Mesendoderm (in vitro differentiated cells): ENCODE measurements at regions not wholly inside any gene's neighbourhood (a gene's known extent, or its start where the extent isn't known, plus 50 kb on each side); places are given as distances from the start of the nearest gene placed in this dataset.

Source experiments
- DNase-seq: peaks from one replicate; pipeline ENCODE4 v3.0.0; 2013
- H2AK5ac ChIP-seq: 2 replicates; pipeline ENCODE4 v1.6.1; 2013; ENCODE audit warnings: low read length, inconsistent platforms
- H2BK120ac ChIP-seq: 2 replicates; pipeline ENCODE4 v1.6.1; 2013; ENCODE audit warnings: low read depth, mild to moderate bottlenecking, low read length, moderate library complexity, mixed read lengths
- H2BK15ac ChIP-seq: replicated peaks from 2 replicates; pipeline ENCODE4 v1.6.1; 2013; ENCODE audit warnings: low read depth, mild to moderate bottlenecking, moderate library complexity
- H2BK5ac ChIP-seq: 2 replicates; pipeline ENCODE4 v1.6.1; 2013; ENCODE audit warnings: low read length, inconsistent platforms
- H3K18ac ChIP-seq: 2 replicates; pipeline ENCODE4 v1.6.1; 2013; ENCODE audit warnings: mild to moderate bottlenecking, low read length, mixed read lengths
- H3K23ac ChIP-seq: one replicate; pipeline ENCODE4 v1.6.1; 2013; ENCODE audit warnings: low read length
- H3K27ac ChIP-seq: 2 replicates; pipeline ENCODE4 v1.5.1; 2013; ENCODE audit warnings: low read depth, mild to moderate bottlenecking, inconsistent platforms, low read length, moderate library complexity
- H3K27me3 ChIP-seq: 2 replicates; pipeline ENCODE4 v1.6.1; 2013; ENCODE audit warnings: low read length, control low read depth, mild to moderate bottlenecking, inconsistent platforms; ENCODE audit not compliant: insufficient read depth, poor library complexity
- H3K36me3 ChIP-seq: 2 replicates; pipeline ENCODE4 v1.6.1; 2013; ENCODE audit warnings: low read length, inconsistent platforms; ENCODE audit not compliant: control insufficient read depth, insufficient read depth
- H3K4ac ChIP-seq: one replicate; pipeline ENCODE4 v1.6.1; 2013; ENCODE audit warnings: low read depth, mild to moderate bottlenecking, low read length, moderate library complexity
- H3K4me1 ChIP-seq: 2 replicates; pipeline ENCODE4 v1.6.1; 2013; ENCODE audit warnings: low read depth, low read length, inconsistent platforms; ENCODE audit not compliant: control insufficient read depth
- H3K4me2 ChIP-seq: 2 replicates; pipeline ENCODE4 v1.6.1; 2013; ENCODE audit warnings: low read length
- H3K4me3 ChIP-seq: 2 replicates; pipeline ENCODE4 v1.5.1; 2013; ENCODE audit warnings: mild to moderate bottlenecking, low read length
- H3K56ac ChIP-seq: one replicate; pipeline ENCODE4 v1.6.1; 2013; ENCODE audit warnings: low read length
- H3K79me1 ChIP-seq: 2 replicates; pipeline ENCODE4 v1.6.1; 2013; ENCODE audit warnings: low read length, inconsistent platforms
- H3K79me2 ChIP-seq: 2 replicates; pipeline ENCODE4 v1.6.1; 2013; ENCODE audit warnings: mild to moderate bottlenecking, low read length; ENCODE audit not compliant: control insufficient read depth, insufficient read depth
- H3K9ac ChIP-seq: 2 replicates; pipeline ENCODE4 v1.6.1; 2013; ENCODE audit warnings: low read length, inconsistent platforms
- H4K5ac ChIP-seq: one replicate; pipeline ENCODE4 v1.6.1; 2013; ENCODE audit warnings: low read length
- H4K8ac ChIP-seq: one replicate; pipeline ENCODE4 v1.6.1; 2013; ENCODE audit warnings: low read depth, mild to moderate bottlenecking, control low read depth, low read length, moderate library complexity
- WGBS: extraction: QIAGEN DNeasy Blood & Tissue Kit; methylation state at CpG from one replicate; pipeline ENCODE4 v1.1.7; 2013; ENCODE audit warnings: low lambda C conversion rate, missing lambda C conversion rate; ENCODE audit not compliant: insufficient coverage; ENCODE audit errors: extremely low coverage; 5-methylcytosine and 5-hydroxymethylcytosine counted together

DNA sequence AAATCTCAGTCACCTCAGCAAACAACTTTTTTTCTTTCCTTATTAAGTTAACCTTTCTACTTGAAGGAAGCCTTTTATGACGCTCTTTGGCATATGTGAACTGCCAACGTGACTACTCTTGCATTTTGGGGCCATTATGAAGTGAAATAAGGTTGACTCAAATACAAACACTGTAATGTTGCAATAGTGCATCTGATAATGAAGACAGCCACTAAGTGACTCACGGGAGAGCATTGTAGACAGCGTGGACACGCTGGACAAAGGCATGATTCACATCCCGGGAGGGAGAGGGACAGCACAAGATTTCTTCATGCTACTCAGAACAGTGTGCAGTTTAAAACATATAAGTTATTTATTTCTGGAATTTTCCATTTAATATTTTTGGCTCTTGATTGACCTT, 560.8 kb downstream of the ETS1 start:
- no peak for DNase-seq
- Histone ChIP-seq H3K27me3 (no peaks in the 10 kb centered on the region), H4K8ac (no peak overlapping the region), H3K27ac (no peak overlapping the region), H3K18ac (no peak overlapping the region), H3K23ac (no peak overlapping the region), H4K5ac (no peak overlapping the region), H3K79me2 (no peaks in the 10 kb centered on the region), H3K36me3 (no peaks in the 10 kb centered on the region), H2BK5ac (no peak overlapping the region), H3K4me3 (no peak overlapping the region), H3K56ac (no peak overlapping the region), H3K4ac (no peak overlapping the region), H3K9ac (no peak overlapping the region), H3K79me1 (no peaks in the 10 kb centered on the region), H2BK15ac (no peak overlapping the region), H3K4me2 (no peak overlapping the region), H2AK5ac (no peak overlapping the region), H2BK120ac (no peak overlapping the region), H3K4me1 (no peaks in the 10 kb centered on the region)
- WGBS, result no CpG with 5 or more reads among the region's 6 CpGs

DNA sequence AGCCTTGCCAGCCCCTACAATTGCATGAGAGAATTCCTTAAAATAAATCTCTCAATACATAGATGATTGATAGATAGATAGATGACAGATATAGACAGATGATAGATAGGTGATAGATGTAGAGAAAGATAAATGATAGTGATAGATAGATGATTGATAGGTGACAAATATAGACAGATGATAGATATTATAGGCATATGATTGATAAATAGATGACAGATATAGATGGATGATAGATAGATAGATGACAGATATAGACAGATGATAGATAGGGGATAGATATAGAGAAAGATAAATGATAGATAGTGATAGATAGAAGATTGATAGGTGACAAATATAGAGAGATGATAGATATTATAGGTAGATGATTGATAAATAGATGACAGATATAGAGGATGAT, 564.6 kb downstream of the ETS1 start:
- Histone ChIP-seq H3K23ac (no peak overlapping the region), H3K36me3 (no peaks in the 10 kb centered on the region), H3K79me2 (no peaks in the 10 kb centered on the region), H3K56ac (no peak overlapping the region), H3K27ac (no peak overlapping the region), H3K27me3 (no peaks in the 10 kb centered on the region), H3K4me3 (no peak overlapping the region), H4K8ac (no peak overlapping the region), H2AK5ac (no peak overlapping the region), H2BK15ac (no peak overlapping the region), H3K18ac (no peak overlapping the region), H4K5ac (no peak overlapping the region), H3K4ac (no peak overlapping the region), H3K9ac (no peak overlapping the region), H3K4me2 (no peak overlapping the region), H2BK120ac (no peak overlapping the region), H2BK5ac (no peak overlapping the region), H3K4me1 (no peaks in the 10 kb centered on the region), H3K79me1 (no peaks in the 10 kb centered on the region)
- DNase-seq, result no peak

DNA sequence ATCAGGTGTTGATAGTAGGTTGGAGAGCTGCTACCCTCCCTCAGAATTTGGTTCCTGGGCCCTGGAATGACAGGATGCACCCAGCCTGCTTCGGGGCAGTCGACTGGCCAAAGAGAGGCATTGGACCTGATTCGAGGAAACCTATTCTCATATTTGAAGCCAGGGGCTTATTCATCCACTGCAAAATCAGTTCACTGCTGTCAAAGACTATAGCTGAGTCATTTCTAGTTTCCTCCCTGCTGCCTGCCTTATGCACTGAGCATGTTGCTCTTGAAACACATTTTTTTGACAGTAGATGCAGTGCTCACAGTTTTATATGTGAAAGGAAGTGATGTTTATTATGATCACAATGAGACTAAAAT, 565.4 kb downstream of the ETS1 start:
- Histone ChIP-seq H3K18ac (peak overlapping the region; percentile 25), H3K36me3 (no peaks in the 10 kb centered on the region), H2BK5ac (no peak overlapping the region), H3K27me3 (no peaks in the 10 kb centered on the region), H3K56ac (no peak overlapping the region), H4K5ac (no peak overlapping the region), H2BK15ac (no peak overlapping the region), H4K8ac (no peak overlapping the region), H3K79me1 (no peaks in the 10 kb centered on the region), H3K9ac (no peak overlapping the region), H3K79me2 (no peaks in the 10 kb centered on the region), H3K23ac (no peak overlapping the region), H2AK5ac (no peak overlapping the region), H3K4ac (no peak overlapping the region), H3K4me1 (no peaks in the 10 kb centered on the region), H2BK120ac (no peak overlapping the region), H3K27ac (no peak overlapping the region), H3K4me3 (no peak overlapping the region), H3K4me2 (no peak overlapping the region)
- WGBS, result no CpG with 5 or more reads among the region's 3 CpGs
- DNase-seq, result no peak

DNA sequence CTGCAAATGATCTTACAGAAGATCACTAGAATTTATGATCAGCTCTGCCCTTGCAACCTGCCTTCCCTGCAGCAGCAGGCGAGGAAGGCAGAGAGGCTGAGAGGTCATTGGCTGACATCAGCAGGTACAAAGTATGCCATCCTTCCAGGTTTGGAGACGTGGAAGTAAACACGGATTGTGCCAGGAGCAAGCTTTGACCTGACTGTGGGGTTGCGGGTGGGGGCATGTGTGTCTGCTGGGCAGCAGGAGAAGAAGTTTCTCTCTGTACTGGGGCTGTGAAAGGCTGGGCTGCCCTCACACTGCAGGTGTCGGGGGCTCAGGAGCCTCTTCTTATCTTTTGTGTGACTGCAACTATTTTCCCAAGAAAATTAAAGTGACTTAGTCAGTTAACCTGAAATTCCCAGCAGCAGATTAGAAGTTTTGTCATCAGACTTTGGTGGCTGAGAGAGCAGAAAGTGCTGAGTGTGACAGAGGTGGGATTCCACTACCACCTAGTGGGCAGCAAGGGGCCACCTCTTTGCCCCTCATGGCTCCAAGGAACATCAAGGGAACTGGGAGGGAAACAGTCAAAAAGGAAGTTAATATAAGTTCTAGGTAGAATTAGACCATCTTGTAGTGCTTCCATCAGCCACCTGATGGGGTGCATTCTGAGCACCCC, 565.9 kb downstream of the ETS1 start:
- Histone ChIP-seq H3K4ac (no peak overlapping the region), H3K4me2 (no peak overlapping the region), H2BK15ac (no peak overlapping the region), H3K56ac (peak overlapping the region; percentile 84), H2BK120ac (no peak overlapping the region), H3K4me3 (no peak overlapping the region), H3K18ac (peak overlapping the region; percentile 25), H3K36me3 (no peaks in the 10 kb centered on the region), H3K9ac (peak overlapping the region; percentile 17), H3K23ac (no peak overlapping the region), H2BK5ac (peak overlapping the region; percentile 34), H3K4me1 (no peaks in the 10 kb centered on the region), H3K79me2 (no peaks in the 10 kb centered on the region), H3K27ac (no peak overlapping the region), H4K8ac (no peak overlapping the region), H4K5ac (no peak overlapping the region), H2AK5ac (no peak overlapping the region), H3K27me3 (no peaks in the 10 kb centered on the region), H3K79me1 (no peaks in the 10 kb centered on the region)
- DNase-seq, result peak; percentile 85
- WGBS, result no CpG with 5 or more reads among the region's 5 CpGs

DNA sequence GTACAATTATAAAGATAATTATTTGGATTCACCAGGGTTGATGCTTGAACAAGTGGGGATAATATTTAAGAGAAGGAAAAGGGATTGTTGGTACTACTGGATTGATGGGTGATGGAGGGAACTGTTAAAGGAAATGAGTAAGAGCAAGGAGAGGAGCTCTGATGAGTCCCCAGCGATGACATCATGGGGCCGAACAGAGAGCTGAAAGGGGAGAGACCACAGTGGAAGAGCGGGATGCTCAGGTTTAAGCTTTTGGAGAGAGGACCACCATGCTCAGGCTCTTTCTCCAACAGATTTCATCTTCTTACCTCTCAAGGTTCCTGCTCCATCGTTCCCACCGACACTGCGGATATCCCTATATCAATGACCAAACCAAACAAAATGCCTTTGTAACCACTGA, 568.7 kb downstream of the ETS1 start:
- no peak overlapping the region for H3K4ac ChIP-seq
- WGBS, result no CpG with 5 or more reads among the region's 6 CpGs
- no peak overlapping the region for H3K4me3 ChIP-seq
- H2BK15ac ChIP-seq, result no peak overlapping the region
- no peak overlapping the region for H3K56ac ChIP-seq
- H3K4me1 ChIP-seq, result no peaks in the 10 kb centered on the region
- no peak overlapping the region for H3K9ac ChIP-seq
- H3K27me3 ChIP-seq, result no peaks in the 10 kb centered on the region
- H3K18ac ChIP-seq, result no peak overlapping the region
- no peak overlapping the region for H2BK120ac ChIP-seq
- no peak overlapping the region for H3K4me2 ChIP-seq
- no peak overlapping the region for H3K23ac ChIP-seq
- H4K8ac ChIP-seq, result no peak overlapping the region
- H3K79me2 ChIP-seq, result no peaks in the 10 kb centered on the region
- H3K79me1 ChIP-seq, result no peaks in the 10 kb centered on the region
- H3K36me3 ChIP-seq, result no peaks in the 10 kb centered on the region
- no peak overlapping the region for H2AK5ac ChIP-seq
- no peak overlapping the region for H2BK5ac ChIP-seq
- H4K5ac ChIP-seq, result no peak overlapping the region
- H3K27ac ChIP-seq, result no peak overlapping the region
- no peak for DNase-seq

DNA sequence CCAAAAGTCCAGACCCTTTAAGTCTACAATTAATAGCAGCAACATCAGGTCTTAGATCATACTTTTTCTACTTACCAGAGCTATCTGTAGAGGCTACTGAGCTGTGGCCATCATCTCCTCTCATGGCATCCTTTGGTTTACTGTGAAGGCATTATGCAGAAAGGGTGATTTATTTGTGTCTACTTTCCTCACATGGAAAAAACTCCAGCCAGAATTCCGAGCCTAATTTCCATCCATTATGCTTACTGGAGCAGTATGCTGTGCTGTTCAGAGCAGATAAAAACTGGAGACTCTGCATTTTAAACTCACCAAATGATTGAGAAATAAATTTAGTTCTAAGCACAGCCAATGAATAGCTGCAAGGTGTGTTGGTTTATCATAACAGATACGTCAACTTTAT, 581.8 kb downstream of the ETS1 start:
- Histone ChIP-seq H3K79me1 (no peaks in the 10 kb centered on the region), H3K23ac (no peak overlapping the region), H3K9ac (no peak overlapping the region), H2BK15ac (no peak overlapping the region), H2BK5ac (no peak overlapping the region), H3K27me3 (no peaks in the 10 kb centered on the region), H3K4me1 (no peaks in the 10 kb centered on the region), H3K4me2 (no peak overlapping the region), H4K8ac (no peak overlapping the region), H3K4me3 (no peak overlapping the region), H3K79me2 (no peaks in the 10 kb centered on the region), H3K18ac (no peak overlapping the region), H4K5ac (no peak overlapping the region), H3K56ac (no peak overlapping the region), H3K27ac (no peak overlapping the region), H3K36me3 (no peaks in the 10 kb centered on the region), H2AK5ac (no peak overlapping the region), H3K4ac (no peak overlapping the region), H2BK120ac (no peak overlapping the region)
- no peak for DNase-seq
- WGBS, result no CpG with 5 or more reads among the region's 2 CpGs
